Left kidney (tissue), 1 donor: ENCODE measurements at regions not wholly inside any gene's neighbourhood (a gene's known extent, or its start where the extent isn't known, plus 50 kb on each side); places are given as distances from the start of the nearest gene placed in this dataset.
"Not testable (repeated sequence)": the region's sequence is repeated elsewhere in the genome, so short reads cannot be mapped to it uniquely, and the experiment has no call there.

Source experiments
- DNase-seq: peaks from one replicate; pipeline ENCODE4 v3.0.0-alpha.2; 2013

- no peak for DNase-seq
Measured at GRCh38 chr17:77341069-77341541, 200.3 kb downstream of the SEC14L1 start.

GRCh38 chr17:77342656-77342990, 201.9 kb downstream of the SEC14L1 start:
- DNase-seq = not testable (repeated sequence)

DNA sequence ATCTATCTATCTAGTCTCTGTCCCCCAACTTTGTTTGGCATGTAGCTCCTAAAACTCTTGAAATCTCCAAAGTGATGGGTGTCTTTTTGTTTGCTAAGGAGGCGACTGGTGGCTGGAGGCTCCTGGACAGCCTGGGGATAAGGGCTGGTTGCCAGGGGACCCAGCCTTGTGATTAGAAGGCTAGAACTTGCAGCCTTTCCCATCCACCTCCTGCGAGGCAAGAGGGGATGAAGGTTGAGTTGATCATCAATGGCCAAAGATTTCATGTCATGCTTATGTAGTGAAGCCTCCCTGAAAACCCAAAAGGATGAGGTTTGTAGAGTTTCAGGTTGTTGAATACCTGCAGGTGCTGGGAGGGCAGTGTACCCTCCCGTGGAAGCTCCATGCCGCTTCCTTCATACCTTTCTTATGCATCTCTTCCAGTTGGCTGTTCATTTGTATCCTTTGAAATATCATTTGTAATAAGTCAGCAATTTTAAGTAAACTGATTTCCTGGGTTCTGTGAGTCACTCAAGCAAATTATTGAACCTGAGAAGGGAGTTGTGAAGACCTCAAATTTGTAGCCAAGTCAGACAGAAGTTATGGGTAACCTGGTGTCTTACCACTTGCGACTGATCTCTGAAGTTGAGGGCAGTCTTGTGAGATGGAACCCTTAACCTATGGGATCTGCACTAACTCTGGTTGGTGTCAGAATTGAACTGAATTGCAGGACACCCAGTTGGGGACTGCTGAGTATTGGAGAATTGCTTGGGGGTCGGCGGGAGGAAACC, 202.4 kb downstream of the SEC14L1 start:
- no peak for DNase-seq

- DNase-seq = no peak
Measured at GRCh38 chr17:77344038-77344437, 203.3 kb downstream of the SEC14L1 start.

DNA sequence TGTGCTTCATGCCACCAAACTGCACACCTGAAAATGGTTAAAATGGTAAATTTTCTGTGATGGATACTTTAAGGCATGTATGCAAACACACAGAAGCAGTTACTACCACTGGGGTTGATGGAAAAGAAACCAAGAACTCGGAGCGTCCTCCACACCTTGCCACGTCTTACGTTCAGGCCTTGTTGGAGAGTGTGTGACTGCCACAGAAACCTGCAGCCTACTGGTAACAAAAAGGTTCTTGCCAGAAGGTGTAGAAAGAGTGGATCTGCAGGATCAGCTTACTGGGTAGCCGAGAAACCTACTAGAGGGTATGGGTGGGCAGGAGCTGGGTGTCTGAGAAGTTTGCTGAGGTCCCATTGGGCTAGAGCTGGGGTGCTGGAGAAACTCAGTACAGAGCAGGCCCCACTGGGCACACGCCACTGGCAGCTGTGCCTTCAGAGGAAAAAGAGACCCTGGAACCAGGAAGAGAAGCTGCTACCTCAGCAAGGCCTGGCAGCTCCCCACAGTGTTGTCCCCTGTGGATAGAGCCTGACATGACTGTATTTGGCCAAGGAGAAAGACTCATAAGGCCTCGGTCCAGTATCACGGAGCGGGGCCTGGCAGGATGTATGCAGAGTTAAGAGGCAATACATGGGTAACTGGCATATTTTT, 204.6 kb downstream of the SEC14L1 start:
- DNase-seq = no peak

DNA sequence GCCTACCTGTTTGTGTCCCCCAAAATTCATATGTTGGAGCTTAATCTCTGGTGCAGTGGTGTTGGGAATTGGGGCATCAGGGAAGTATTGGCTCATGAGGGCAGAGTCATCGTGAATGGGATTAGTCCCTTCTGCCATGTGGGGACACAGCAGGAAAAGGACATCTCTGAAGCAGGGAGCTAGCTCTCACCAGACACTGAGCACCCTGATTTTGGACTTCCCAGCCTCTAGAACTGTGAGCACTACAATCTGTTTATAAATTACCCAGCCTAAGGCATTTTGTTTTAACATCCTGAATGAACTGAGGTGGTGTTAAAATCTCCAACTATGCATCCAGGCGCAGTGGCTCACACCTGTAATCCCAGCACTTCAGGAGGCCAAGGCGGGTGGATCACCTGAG, 206.0 kb downstream of the SEC14L1 start:
- no peak for DNase-seq

DNA sequence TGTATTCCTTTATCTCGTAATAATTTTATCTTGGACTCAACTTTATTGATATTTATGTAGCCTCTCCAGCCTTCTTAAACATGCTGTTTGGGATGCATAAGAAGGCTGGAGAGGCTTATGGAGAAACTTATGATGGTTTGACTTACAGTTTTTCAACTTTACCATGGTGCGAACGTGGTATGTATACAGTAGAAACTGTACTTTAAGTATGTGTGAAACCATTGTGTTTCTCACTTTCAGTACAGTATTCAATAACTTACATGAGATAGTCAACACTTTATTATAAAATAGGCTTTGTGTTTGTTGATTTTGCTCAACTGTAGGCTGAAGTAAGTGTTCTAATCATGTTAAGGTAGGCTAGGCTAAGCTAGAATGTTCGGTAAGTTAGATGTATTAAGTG, 206.8 kb downstream of the SEC14L1 start:
- no peak for DNase-seq

DNA sequence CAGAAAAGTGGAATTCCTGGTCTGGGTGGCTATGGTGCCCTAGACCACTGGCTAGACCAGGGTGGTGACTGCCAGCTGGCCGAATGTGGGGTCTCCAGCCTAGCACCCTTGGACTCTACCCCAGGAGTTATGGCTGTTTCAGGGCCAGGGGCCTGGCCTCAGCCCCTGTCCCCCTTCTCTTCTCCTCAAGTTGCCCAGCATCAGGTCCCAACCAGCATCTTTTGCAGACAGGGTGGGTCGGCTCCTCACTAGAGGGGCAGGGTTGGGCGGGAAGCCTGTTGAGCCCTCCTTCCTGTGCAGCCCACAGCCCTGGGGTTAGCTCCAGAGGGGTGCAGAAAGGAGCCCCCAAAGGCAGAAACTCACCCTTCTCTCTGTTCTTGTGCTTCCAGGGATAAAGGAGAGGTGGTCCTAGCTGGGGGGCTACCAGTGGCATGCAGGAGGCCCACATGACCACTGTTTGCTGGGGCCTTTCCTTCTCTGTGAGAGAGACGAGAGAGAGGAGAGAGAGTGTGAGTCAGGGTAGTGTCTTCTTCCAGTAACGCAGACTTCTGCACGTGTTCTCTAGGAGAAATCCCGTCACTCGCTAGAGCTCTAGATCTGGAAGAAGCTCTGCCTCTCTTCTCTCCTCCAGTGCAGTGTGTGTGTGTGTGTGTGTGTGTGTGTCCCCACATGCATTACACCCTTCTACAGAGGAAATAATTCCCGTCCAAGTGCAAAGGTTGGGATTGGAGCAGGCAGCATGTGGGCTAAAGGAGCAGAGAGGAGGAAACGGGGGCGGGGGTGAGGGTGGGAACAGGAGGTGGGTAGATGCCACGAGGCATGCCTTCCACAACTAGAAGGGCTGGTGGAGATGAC, 209.4 kb downstream of the SEC14L1 start:
- DNase-seq = no peak

DNA sequence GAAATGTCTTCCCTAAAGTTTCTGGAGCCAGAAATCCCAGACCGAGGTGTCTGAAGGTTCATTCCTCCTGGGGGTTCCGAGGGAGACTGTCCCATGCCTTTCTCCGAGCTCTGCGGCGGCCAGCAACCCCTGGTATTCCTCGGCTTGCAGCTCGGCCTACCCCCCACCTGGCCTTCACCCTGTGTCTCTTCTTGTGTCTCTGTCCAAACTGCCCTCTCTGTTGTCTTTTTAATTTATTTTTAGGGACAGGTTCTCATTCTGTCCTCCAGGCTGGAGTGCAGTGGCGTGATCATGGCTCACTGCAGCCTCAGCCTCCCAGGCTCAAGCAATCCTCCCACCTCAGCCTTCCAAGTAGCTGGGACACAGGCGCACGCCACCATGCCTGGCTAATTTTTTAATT, 211.7 kb downstream of the SEC14L1 start:
- no peak for DNase-seq

DNA sequence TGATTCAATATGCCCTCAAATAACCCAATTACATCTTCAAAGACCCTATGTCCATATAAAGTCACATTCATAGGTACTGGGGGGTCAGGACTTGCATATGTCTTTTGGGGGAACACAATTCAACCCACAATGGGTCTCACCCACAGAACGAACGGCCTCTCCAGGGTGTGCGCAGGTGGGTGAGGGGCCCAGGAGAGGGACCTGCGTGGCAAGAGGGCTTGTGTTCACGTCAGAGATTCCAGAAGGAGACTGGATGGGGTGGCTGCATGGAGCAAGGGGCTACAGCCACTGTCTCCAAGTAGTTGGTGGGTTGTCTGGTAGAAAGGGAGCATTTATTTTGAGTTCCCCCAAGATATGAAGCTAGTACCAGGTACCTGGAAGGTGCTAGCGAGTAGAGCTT, 212.2 kb downstream of the SEC14L1 start:
- no peak for DNase-seq

DNA sequence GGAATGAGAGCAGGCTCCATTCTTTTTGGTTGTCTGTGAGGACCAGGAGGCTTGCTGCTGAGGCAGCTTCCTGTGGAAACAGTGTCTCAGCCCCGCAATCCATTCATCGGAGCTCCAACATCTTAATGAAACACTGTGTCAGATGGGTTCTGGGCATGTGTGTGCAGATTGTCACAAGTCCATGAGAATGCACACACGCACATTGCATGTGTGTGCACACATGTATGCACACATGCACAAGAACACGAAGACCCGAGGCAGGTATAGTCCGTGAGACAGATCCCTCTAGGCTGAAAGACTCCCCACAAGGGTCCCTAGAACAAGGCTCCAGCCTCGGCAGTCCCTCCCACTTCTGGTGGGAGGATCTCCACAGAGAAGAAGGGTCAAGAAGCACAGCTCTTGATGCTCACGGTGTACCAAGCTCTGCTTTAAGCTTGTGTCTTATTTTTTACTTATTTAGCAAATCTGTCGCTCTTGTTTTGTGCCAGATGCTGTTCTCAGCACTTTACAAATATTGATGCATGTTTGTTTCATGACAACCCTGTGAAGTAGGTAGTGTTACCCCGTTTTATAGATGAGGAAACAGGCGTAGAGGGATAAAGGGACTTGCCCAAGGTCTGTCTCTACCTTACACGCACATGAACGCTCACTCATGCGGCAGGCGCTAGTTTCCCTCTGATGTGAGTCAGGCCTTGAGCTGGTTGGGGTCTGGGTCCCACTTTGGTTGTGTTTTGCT, 213.1 kb downstream of the SEC14L1 start:
- no peak for DNase-seq

- DNase-seq = no peak
Measured at GRCh38 chr17:77354420-77354669, 213.6 kb downstream of the SEC14L1 start.

DNA sequence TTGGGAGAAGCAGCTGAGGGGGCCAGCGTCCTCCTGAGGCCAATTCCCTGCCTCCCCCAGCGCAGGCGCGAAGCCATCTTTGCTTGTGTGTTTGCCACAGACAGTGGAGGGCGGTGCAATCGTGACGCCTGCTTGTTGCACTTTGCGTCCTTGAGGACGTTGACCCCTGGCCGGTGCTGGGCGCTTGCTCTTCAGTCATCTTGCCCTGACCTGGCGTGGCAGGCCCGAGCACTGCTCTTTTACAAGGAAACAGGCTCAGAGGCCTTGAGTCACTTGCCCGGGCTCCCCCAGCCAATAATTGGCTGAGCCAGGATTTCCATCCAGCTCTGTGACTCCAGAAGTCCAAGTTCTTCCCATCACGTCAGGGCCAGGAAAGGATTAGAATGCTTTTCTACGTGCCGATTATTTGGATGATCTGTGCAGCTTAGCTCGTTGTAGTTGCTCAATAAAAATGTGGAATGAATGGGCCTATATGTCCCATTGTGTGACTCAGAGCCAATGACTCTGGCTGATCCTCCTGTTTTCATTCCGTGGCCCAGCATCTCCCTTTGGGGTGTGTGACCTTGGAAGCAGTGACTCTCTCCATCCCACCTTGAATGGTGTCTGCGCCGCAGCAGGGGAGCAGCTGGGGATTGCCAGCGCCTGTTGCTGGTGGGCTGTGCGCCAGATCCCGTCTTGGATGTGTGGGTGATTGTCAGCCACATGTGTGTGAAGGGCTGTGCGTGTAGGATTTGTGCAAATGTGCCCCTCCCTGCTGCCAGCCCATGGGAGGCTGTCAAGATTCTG, 214.1 kb downstream of the SEC14L1 start:
- no peak for DNase-seq

GRCh38 chr17:77356109-77356689, 215.4 kb downstream of the SEC14L1 start:
- DNase-seq = no peak

DNA sequence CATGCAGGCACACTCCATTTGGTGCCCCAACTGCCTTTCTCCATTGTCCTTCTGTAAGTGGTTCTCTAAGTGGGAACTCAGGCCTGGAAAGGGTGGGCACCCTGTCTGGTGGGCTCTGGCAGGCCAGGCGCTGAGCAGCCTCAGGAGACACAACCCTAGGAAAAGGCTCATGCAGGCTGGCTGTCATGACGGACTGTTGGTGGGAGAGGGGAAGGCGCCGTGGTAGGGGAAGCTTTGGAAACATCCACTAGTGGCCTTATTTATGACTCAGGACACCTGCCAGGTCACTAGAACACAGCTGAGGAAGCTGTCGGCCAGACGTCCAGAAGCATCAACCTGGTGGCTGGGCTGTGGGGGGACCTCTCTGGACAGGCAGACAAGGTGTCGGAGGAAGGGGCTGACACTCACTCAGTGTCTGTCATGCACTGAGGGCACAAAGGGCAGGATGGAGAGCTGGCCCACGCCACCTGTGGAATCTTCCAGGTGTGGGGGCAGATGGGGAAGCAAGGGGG, 216.0 kb downstream of the SEC14L1 start:
- no peak for DNase-seq

- no peak for DNase-seq
Measured at GRCh38 chr17:77358801-77359200, 218.0 kb downstream of the SEC14L1 start.

GRCh38 chr17:77359236-77359635, 218.5 kb downstream of the SEC14L1 start:
- no peak for DNase-seq

GRCh38 chr17:77361986-77362620, 221.3 kb downstream of the SEC14L1 start:
- no peak for DNase-seq

GRCh38 chr17:77363821-77364361, 223.1 kb downstream of the SEC14L1 start:
- DNase-seq = no peak

- DNase-seq = no peak
Measured at GRCh38 chr17:77364381-77364911, 223.7 kb downstream of the SEC14L1 start.
